Keratinocyte (primary cell): ENCODE measurements at regions not wholly inside any gene's neighbourhood (a gene's known extent, or its start where the extent isn't known, plus 50 kb on each side); places are given as distances from the start of the nearest gene placed in this dataset.

ENCODE experiments used
- DNase-seq: peaks from one replicate; pipeline ENCODE4 v3.0.0-alpha.2; 2011; ENCODE audit warnings: low read depth, missing footprints, low spot score
- FAIRE-seq: peaks from 2 replicates; lab custom pipeline; 2011; peaks lifted over from hg19 to GRCh38; lab: Jason Lieb, UNC
- H2AFZ ChIP-seq: 2 replicates; pipeline ENCODE4 v1.6.0; 2012; ENCODE audit warnings: low read length, control low read depth, inconsistent platforms; ENCODE audit not compliant: control insufficient read depth
- H3K27ac ChIP-seq: 2 replicates; pipeline ENCODE4 v1.5.1; 2011; ENCODE audit warnings: low read length; ENCODE audit not compliant: control insufficient read depth, insufficient read depth
- H3K27me3 ChIP-seq: 3 replicates; pipeline ENCODE4 v1.6.0; 2011; ENCODE audit warnings: low read length; ENCODE audit not compliant: control insufficient read depth, insufficient read depth; ENCODE audit errors: extremely low read depth
- H3K36me3 ChIP-seq, 2 experiments: 2 replicates in 1 of 2; 3 replicates in 1 of 2; pipeline ENCODE4 v1.5.1; 2011; ENCODE audit warnings: low read length in 2 of 2, mild to moderate bottlenecking in 1 of 2; ENCODE audit not compliant: control insufficient read depth in 2 of 2, insufficient read depth in 2 of 2; ENCODE audit errors: extremely low read depth in 1 of 2
- H3K4me1 ChIP-seq: 3 replicates; pipeline ENCODE4 v1.5.1; 2011; ENCODE audit warnings: low read length; ENCODE audit not compliant: control insufficient read depth, insufficient read depth; ENCODE audit errors: extremely low read depth
- H3K4me2 ChIP-seq: 3 replicates; pipeline ENCODE4 v1.6.0; 2011; ENCODE audit warnings: low read depth, low read length; ENCODE audit not compliant: control insufficient read depth, insufficient read depth; ENCODE audit errors: extremely low read depth
- H3K4me3 ChIP-seq, 3 experiments: fragments of 200-600 bp in 1 of 3; sonication (generic) in 1 of 3; 2 replicates in 2 of 3; 3 replicates in 1 of 3; pipeline ENCODE4 v1.5.1; 2011 to 2016; ENCODE audit warnings: low read length in 3 of 3, mild to moderate bottlenecking in 3 of 3, control low read depth in 2 of 3, inconsistent platforms in 1 of 3, low read depth in 1 of 3, mixed read lengths in 1 of 3, mixed run types in 1 of 3, moderate library complexity in 1 of 3; ENCODE audit not compliant: control insufficient read depth in 2 of 3, insufficient read depth in 2 of 3; ENCODE audit errors: extremely low read depth in 1 of 3
- H3K79me2 ChIP-seq: 2 replicates; pipeline ENCODE4 v1.6.0; 2012; ENCODE audit warnings: low read length; ENCODE audit not compliant: control insufficient read depth, insufficient read depth
- H3K9ac ChIP-seq: 3 replicates; pipeline ENCODE4 v1.6.0; 2011; ENCODE audit warnings: low read length; ENCODE audit not compliant: control insufficient read depth, insufficient read depth; ENCODE audit errors: extremely low read depth
- H3K9me1 ChIP-seq: 3 replicates; pipeline ENCODE4 v1.6.0; 2011; ENCODE audit warnings: low read length; ENCODE audit not compliant: control insufficient read depth, insufficient read depth; ENCODE audit errors: extremely low read depth
- H3K9me3 ChIP-seq: 2 replicates; pipeline ENCODE4 v1.5.1; 2012; ENCODE audit warnings: low read depth, low read length; ENCODE audit not compliant: control insufficient read depth
- H4K20me1 ChIP-seq: 3 replicates; pipeline ENCODE4 v1.6.0; 2011; ENCODE audit warnings: low read length; ENCODE audit not compliant: control insufficient read depth, insufficient read depth; ENCODE audit errors: extremely low read depth
- EZH2 ChIP-seq: IDR thresholded peaks from one replicate; pipeline ENCODE4 v1.6.1; 2012; ENCODE audit warnings: inconsistent platforms, mild to moderate bottlenecking, low read length, moderate library complexity
- dilution Hi-C: fragments of 300-500 bp; cut with MboI; formaldehyde crosslinking; loops from one replicate; pipeline ENCODE4 v1.7.0; 2020; ENCODE audit warnings: low sequenced_read_pairs; ENCODE audit not compliant: extremely low pct_ligation_motif_present
- TF ChIP-seq, protein P1 (sequence below), 3 experiments: IDR thresholded peaks in 1 of 3; conservative IDR thresholded peaks in 1 of 3; optimal IDR thresholded peaks in 1 of 3; 2 replicates in 2 of 3; 3 replicates in 1 of 3; pipeline versions ENCODE3 to v1.5.1; 2011; ENCODE audit warnings: low read length in 3 of 3, mild to moderate bottlenecking in 3 of 3, moderate library complexity in 2 of 3, control low read depth in 1 of 3, inconsistent platforms in 1 of 3; ENCODE audit not compliant: insufficient read depth in 2 of 3; ENCODE audit errors: extremely low read depth in 1 of 3

DNA sequence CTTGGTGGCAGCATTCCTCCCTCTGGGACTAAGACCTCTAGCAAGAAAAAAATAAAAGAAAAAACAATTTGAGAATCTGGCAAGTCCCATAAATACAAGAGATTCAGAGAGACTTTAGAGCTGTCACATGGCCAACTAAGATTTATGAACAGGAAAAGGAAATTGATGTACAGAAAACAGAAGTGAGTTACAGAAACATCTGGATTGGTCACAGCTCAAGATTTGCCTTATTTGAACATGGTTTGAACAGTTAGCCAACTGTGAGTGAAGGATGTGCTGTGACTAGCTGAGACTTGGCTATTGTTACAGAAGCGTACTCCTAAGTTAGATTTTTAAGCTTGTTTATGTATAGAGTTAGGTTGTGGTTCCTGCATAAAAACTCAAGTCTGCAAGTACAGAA is 340.2 kb downstream of the SLCO4C1 start:
- Histone ChIP-seq H3K9ac (no peak overlapping the region), H3K36me3 (no peaks in the 10 kb centered on the region), H4K20me1 (no peaks in the 10 kb centered on the region), H3K79me2 (no peaks in the 10 kb centered on the region), H3K27ac (no peak overlapping the region), H3K27me3 (no peaks in the 10 kb centered on the region), H3K4me3 (no peak overlapping the region), H3K4me1 (no peaks in the 10 kb centered on the region), H3K4me2 (no peak overlapping the region), H3K9me3 (no peaks in the 10 kb centered on the region), H3K9me1 (no peaks in the 10 kb centered on the region), H2AFZ (no peak overlapping the region)
- FAIRE-seq: no peak
- dilution Hi-C loops: no loop called here
- DNase-seq: no peak
- TF ChIP-seq, protein P1, sequence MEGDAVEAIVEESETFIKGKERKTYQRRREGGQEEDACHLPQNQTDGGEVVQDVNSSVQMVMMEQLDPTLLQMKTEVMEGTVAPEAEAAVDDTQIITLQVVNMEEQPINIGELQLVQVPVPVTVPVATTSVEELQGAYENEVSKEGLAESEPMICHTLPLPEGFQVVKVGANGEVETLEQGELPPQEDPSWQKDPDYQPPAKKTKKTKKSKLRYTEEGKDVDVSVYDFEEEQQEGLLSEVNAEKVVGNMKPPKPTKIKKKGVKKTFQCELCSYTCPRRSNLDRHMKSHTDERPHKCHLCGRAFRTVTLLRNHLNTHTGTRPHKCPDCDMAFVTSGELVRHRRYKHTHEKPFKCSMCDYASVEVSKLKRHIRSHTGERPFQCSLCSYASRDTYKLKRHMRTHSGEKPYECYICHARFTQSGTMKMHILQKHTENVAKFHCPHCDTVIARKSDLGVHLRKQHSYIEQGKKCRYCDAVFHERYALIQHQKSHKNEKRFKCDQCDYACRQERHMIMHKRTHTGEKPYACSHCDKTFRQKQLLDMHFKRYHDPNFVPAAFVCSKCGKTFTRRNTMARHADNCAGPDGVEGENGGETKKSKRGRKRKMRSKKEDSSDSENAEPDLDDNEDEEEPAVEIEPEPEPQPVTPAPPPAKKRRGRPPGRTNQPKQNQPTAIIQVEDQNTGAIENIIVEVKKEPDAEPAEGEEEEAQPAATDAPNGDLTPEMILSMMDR (optimal IDR thresholded peaks at IDR 0.05 in 1 of 3, IDR thresholded peaks at IDR 0.05 in 1 of 3, conservative IDR thresholded peaks at IDR 0.05 in 1 of 3; ENCODE audit: extremely low read depth in 1 of 3, insufficient read depth in 2 of 3, low read length in 3 of 3): no peak
- no peak for TF ChIP-seq EZH2

DNA sequence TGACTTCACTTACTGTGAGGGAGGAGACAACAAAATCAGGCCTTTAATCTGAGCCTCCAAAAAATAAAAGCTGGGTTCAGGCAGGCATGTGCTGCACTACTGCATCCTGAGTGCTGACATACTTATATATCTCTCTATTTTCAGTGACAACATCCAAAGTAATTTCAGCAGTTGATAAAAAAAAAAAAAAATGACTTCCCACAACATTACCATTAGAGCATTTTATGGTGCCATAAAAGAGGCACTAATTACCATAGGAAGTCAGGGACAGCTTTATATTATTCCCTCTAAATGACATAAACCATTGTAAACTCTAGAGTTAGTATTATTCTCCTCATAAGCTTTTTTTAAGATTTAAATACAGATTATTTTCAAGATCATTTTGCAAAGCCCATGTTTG is 346.1 kb downstream of the SLCO4C1 start:
- H4K20me1 ChIP-seq: no peaks in the 10 kb centered on the region
- H2AFZ ChIP-seq: no peak overlapping the region
- dilution Hi-C loops: no loop called here
- no peaks in the 10 kb centered on the region for H3K36me3 ChIP-seq
- FAIRE-seq (no peak), DNase-seq (no peak)
- no peak overlapping the region for H3K27ac ChIP-seq
- no peaks in the 10 kb centered on the region for H3K4me1 ChIP-seq
- H3K4me2 ChIP-seq: no peak overlapping the region
- no peak overlapping the region for H3K4me3 ChIP-seq
- no peaks in the 10 kb centered on the region for H3K9me1 ChIP-seq
- no peaks in the 10 kb centered on the region for H3K79me2 ChIP-seq
- TF ChIP-seq, protein P1 (optimal IDR thresholded peaks at IDR 0.05 in 1 of 3, IDR thresholded peaks at IDR 0.05 in 1 of 3, conservative IDR thresholded peaks at IDR 0.05 in 1 of 3; ENCODE audit: extremely low read depth in 1 of 3, insufficient read depth in 2 of 3, low read length in 3 of 3): no peak
- TF ChIP-seq EZH2: no peak
- H3K27me3 ChIP-seq: no peaks in the 10 kb centered on the region
- no peaks in the 10 kb centered on the region for H3K9me3 ChIP-seq
- no peak overlapping the region for H3K9ac ChIP-seq
